ENCODE measurements at regions not wholly inside any gene's neighbourhood (a gene's known extent, or its start where the extent isn't known, plus 50 kb on each side); places are given as distances from the start of the nearest gene placed in this dataset.
"Not testable (repeated sequence)": the region's sequence is repeated elsewhere in the genome, so short reads cannot be mapped to it uniquely, and the experiment has no call there.

DNA sequence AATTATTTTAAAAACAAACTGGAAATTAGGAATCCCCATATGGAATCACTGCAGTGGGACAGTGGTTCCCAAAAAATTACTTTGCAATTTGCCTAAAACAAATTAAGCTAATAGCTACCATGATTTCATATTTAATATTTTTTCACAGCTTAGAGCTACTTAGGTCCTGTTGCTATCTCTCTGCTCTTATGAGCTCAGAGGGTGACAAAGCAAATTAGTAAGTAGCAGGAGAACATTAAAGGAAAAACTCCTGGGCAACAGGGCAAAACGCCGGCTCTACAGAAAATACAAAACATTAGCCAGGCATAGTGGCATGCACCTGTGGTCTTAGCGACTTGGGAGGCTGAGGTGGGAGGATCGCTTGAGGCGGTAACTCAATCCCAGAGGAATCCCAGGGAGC is 83.8 kb upstream of the RPRML start:
- not testable (repeated sequence) for TF ChIP-seq TAF1 (IDR thresholded peaks at IDR 0.05; ENCODE audit: borderline replicate concordance, low read depth, low read length); POLR2A (IDR thresholded peaks at IDR 0.05; ENCODE audit: low read depth, low read length)
